Stimulated activated CD4-positive, alpha-beta T cell treated with anti-CD3 and anti-CD28 coated beads, Interleukin-1b, Interleukin-23, amount 100 ng/mL, for 24 hours (primary cell): ENCODE measurements at regions not wholly inside any gene's neighbourhood (a gene's known extent, or its start where the extent isn't known, plus 50 kb on each side); places are given as distances from the start of the nearest gene placed in this dataset.
"Not testable (repeated sequence)": the region's sequence is repeated elsewhere in the genome, so short reads cannot be mapped to it uniquely, and the experiment has no call there.

ENCODE experiments used
- DNase-seq, 4 experiments: peaks; one replicate each; pipeline ENCODE4 v3.0.0-alpha.2; 2020; ENCODE audit warnings: low read depth in 4 of 4, low spot score in 1 of 4

DNA sequence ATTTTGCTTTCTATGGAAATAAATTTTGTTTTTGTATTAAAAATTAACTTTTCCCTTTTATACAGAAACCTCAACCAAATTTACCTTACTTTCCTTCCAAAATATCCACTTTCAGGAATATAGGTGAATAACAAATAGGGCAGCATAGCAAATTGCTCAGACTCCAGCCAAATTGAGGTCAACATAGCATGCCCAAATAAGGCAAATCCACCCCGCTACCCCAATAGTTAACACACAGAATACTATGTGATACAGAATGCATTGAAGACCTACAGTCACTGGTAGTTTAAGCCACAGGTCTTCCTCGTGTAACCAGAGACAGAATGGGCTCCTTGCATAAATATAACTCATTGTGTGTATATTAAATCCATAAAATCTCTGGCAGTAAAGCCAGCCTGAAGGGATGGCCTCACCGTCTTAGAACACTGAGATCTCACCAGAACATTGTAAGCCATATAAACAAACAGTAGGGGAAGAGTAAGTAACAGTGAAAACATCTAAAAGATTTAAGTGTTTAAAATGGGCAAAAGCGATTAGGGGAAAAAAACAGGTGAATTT lies 72.2 kb downstream of the PMAIP1 start:
- DNase-seq, result no peak

DNA sequence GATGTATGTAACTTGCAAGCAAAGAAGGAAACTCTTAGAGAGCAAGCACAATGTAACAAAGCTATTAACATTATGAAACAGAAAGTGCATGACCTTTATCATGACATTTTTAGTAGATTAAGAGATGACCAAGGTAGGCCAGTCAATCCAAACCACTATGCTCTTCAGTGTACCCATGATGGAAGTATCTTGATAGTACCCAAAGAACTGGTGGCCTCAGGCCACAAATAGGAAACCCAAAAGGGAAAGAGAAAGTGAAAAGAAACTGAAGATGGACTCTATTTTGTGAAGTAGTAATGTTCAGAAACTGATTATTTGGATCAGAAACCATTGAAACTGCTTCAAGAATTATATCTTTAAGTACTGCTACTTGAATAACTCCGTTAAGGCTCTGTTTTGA lies 71.3 kb downstream of the PMAIP1 start:
- not testable (repeated sequence) for DNase-seq

DNA sequence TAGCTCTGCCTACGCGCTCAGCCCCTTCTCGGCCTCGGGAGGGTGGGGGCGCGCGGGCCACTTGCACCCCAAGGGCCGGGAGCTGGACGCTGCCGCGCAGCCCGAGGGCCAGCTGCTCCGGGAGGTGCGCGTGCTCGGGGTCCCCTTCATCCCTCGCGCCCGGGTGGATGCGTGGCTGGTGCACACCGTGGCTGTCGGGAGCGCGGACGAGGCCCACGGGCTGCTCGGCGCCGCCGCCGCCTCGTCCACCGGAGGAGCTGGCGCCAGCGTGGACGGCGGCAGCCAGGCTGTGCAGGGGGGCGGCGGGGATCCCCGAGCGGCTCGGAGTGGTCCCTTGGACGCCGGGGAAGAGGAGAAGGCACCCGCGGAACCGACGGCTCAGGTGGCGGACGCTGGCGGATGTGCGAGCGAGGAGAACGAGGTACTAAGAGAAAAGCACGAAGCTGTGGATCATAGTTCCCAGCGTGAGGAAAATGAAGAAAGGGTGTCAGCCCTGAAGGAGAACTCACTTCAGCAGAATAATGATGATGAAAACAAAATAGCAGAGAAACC lies 69.8 kb downstream of the PMAIP1 start:
- not testable (repeated sequence) for DNase-seq

DNA sequence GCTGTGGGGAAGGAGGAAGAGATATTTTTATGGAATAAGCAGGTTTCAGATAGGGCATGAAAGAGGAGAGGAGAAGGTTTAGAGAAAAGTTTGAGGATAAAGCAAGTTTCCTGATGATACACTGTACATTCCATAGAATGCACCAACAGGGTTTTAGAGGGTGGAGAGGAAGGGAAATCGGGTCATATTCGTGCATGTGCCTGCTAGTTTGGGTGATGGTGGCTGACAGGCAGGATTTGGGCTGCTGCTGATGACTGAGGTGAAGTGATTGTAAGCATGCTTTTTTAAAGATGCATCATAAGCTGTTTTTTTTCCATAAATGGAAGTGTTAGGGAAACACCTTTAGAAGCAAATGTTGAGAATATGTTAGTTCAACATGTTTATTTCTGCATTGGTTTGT lies 68.8 kb downstream of the PMAIP1 start:
- no peak for DNase-seq

DNA sequence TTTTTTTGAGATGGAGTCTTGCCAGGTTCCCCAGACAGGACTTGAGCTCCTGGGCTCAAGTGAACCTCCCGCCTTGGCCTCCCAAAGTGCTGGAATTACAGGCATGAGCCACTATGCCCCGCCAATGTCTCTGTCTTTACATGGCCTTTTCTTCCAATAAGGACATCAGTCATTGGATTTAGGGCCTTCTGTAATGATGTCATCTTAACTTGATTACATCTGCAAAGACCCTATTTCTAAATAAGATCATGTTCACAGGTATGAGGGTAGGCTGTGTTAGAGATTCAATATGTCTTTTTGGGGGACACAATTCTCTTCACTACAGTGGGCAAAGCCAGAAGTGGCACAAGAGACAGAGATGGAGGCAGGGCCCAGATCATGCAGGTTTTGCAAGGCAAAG lies 68.1 kb downstream of the PMAIP1 start:
- no peak for DNase-seq

DNA sequence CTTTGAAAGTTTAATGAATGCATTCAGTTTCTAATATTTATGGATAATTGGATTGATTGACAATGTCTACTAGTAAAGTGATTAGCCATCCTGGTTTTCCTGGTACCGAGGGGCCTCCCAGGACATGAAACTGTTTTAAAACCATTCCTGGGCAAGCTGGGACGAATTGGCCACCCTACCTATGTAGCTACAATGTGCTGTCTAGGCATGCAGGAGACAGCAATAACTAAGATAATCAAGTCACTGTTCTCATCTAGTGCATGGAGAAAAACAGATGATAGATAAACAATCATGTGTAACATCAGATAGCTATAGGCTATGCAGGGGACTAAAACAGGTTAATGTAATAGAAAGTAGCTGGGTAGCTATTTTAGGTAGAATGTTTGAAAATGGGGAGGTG lies 67.1 kb downstream of the PMAIP1 start:
- no peak for DNase-seq

DNA sequence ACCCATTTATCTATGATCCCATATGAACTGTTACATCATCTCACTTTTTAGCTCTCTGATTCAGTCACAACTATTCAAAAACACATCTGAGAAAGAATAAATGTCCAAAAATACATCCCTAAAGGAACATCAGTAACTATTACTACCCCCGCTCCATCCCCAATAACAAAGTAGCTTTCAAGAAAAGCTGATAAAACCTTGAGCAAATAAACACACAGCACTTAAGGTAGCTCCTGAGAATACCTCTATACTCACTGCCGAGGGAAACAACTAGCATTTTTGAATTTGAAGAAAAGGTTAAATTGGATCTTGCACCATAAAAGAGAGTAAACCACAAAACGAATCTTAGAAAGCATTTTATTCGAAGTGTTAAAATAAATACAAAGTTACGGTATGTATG lies 63.4 kb downstream of the PMAIP1 start:
- DNase-seq, result no peak

DNA sequence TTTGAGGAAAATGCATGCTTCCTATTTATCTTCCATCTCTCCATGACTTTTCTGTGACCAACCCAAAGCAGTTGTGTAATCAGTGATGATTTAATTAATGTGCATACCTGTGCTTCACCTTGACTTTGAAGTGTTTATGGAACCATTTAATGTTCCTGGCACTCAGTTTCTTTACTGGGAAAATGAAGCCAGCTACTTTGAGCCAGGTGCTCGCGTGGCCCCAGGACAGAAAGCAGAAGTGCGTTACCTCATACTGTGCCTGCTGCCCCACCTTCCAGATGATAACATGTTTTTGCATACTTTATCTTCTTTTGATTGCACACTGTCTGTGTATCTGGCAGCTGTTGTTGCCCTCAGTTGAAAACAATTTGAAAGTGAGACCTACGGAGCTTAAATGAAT lies 61.3 kb downstream of the PMAIP1 start:
- DNase-seq, result no peak

DNA sequence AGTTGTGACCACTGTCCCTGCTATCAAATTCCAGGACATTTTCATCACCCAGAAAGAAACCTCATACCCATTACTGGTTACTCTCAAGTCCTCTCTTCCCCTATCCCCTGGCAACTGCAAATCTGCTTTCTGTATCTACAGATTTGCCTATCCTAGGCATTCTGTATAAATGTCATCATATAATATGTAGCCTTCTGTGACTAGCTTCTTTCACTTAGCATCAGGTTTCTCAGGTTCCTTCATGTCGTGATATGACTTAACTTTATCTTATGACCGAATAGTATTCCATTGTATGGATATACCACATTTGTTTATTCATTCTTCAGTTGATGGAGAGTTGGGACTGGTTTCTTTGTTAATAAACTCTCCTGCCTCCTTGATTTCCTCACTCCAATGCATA lies 60.5 kb downstream of the PMAIP1 start:
- no peak for DNase-seq

DNA sequence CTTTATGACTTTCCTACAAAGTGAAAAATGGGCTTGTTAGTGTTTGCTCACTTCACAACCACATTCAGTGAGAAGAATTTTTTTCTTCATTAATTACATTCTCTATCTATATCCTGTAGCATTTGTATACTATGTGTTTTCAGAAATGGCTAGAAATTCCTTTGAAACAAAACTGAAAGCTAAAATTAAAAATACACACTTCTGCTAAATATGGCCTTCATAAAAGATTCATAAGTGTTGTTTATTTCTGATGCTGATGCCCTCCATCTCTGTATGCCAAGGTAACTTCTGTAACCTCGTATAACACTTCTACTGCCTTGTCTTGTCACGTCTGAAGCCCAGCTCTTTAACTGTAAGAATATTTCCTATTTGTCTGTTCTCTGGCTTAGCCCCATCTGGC lies 59.8 kb downstream of the PMAIP1 start:
- no peak for DNase-seq

DNA sequence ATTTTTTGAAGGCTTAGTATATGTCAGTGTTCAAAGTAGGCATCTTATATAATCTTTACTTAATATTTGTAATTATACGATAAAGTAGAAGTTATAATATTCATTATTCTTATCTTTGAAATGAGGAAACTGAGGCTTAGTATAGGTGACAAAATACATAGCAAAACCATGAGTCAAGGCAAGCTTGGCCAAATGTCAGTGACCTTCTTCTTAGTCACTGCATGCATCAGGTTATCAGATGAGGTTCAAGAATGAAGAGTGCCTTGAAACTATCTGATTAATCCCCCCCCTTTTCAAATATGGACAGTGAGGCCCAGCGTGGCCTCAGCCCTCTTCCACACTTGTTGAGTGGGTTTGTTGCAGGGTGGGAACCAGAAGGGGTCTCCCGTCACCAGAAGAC lies 59.3 kb downstream of the PMAIP1 start:
- DNase-seq, result no peak

DNA sequence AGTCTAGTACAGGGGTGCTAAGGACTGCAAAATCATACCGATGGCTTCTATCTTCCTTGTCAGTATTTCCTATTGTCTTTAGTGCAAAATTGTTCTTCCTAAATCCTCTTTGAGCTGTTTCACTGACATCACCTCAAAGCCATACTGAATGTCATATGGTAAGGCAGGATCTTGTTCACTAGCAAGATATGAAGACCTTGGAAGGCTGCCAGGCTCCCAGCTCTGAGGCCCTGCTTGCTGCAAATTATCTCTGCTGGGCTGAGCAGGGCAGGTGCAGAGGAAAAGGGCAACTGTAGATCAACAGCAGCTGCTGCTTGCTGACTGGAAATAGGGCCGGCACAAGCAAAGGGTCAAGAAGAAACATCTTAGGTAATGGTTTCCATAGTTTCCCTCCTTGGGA lies 58.2 kb downstream of the PMAIP1 start:
- DNase-seq, result no peak

DNA sequence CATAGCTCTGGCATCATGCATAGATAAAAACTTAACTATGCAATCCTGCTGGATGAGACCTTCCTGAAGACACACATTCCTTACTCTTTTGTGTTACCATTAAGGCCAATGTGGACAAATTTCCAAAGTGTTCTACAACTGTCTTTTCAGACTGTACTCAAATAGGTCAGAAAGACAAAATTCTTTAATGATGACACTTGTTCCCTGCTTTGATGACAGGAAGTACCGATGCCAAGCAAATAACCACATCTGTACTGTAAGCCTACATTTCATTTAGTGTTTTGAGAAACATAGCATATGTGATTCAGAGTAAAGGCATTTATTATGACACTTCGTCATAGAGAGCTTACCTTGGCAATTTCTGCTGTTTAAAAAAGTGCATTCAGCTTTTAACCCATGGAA lies 55.0 kb downstream of the PMAIP1 start:
- DNase-seq, result no peak

DNA sequence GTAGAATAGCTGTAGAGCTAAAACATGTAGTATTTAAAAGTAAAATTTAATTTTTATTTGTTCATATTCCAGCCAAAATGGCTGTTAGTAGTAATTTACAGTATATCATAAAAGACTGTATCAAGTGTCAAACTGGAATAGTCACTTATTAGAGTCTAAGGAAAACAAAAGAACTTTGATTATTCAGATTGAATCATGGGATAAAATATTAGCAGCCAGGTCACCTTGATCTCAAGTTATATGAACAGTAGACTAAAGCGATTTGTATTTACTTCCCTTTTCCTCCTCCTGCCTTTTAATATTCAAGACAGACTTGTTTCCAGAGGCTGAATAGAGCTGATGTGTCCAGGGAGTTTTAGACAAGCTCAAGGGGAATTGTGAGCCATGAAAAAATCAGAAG lies 54.4 kb downstream of the PMAIP1 start:
- DNase-seq, result no peak
